RWPE1 (cell line): ENCODE measurements at regions not wholly inside any gene's neighbourhood (a gene's known extent, or its start where the extent isn't known, plus 50 kb on each side); places are given as distances from the start of the nearest gene placed in this dataset.

ENCODE experiments used
- CTCF ChIA-PET: fragments of 350-600 bp; sonication (Branson Sonifier 250); formaldehyde crosslinking; extraction: SDS; loops from one replicate; lab custom pipeline; 2021; lab: Yijun Ruan, JAX
- POLR2A ChIA-PET: fragments of 400-600 bp; formaldehyde crosslinking; extraction: SDS; loops from one replicate; lab custom pipeline; 2020; ENCODE audit warnings: antibody characterized with exemption; ENCODE audit not compliant: low non-redundant PET; lab: Yijun Ruan, JAX
- DNase-seq: peaks from one replicate; pipeline ENCODE4 v3.0.0; 2012; ENCODE audit warnings: low spot score
- H3K27ac ChIP-seq: fragments of 450-650 bp; 2 replicates; pipeline ENCODE4 v1.5.1; 2017
- CTCF ChIP-seq: fragments of 450-650 bp; conservative IDR thresholded peaks from 2 replicates; pipeline ENCODE4 v1.5.1; 2017; ENCODE audit warnings: low read depth, mild to moderate bottlenecking

GRCh38 chr1:106962591-106962990 lies 93.9 kb upstream of the PRMT6 start:
- TF ChIP-seq CTCF, result no peak
- DNase-seq, result no peak
- ChIA-PET CTCF (no interaction called here), POLR2A (no interaction called here)
- H3K27ac ChIP-seq, result no peak overlapping the region

DNA sequence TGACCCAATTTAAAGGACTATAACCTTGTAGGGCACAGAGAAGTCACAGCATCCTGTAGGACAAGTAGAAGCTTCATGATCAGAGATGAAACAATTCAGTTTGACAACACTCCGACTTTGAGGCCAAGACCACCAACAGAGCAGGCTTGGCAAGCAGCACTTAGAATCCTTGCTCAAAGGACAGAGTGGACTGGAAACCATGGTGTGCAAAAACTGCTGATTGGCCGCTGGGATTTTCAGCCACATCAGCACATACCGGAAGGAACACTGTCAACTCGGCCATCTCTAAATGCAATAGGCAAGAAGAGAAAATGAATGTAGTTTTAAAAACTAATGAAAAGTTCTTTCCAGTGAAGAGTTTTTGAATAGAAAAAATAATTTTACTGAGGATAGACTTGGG lies 92.0 kb upstream of the PRMT6 start:
- DNase-seq, result no peak
- H3K27ac ChIP-seq, result no peak overlapping the region
- TF ChIP-seq CTCF, result no peak
- ChIA-PET POLR2A (no interaction called here), CTCF (no interaction called here)

DNA sequence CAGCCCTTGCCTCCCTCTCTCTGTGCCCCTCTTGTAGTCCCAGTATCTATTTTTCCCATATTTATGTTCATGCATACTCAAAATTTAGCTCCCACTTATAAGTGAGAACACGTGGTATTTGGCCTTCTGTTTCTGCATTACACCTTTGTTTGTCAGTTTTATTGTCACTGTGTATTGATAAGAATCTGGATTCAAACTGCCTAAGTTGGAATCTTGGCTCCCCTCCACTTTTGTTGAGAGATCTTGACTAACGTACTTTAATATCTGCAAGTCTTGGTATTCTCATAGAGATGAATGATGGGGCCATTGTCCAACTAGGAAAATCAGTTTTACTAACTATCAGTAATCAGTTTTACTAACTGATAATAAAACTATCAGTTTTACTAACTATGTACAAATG lies 87.8 kb upstream of the PRMT6 start:
- POLR2A ChIA-PET, result no interaction called here
- no peak for TF ChIP-seq CTCF
- no peak for DNase-seq
- H3K27ac ChIP-seq, result no peak overlapping the region
- CTCF ChIA-PET, result no interaction called here

- no peak overlapping the region for H3K27ac ChIP-seq
- DNase-seq, result no peak
- ChIA-PET CTCF (no interaction called here), POLR2A (no interaction called here)
- TF ChIP-seq CTCF, result no peak
Measured at GRCh38 chr1:106969731-106970130, 86.7 kb upstream of the PRMT6 start.

GRCh38 chr1:106972074-106972473 lies 84.4 kb upstream of the PRMT6 start:
- ChIA-PET CTCF (no interaction called here), POLR2A (no interaction called here)
- TF ChIP-seq CTCF, result no peak
- H3K27ac ChIP-seq, result no peak overlapping the region
- no peak for DNase-seq

- no peak for DNase-seq
- H3K27ac ChIP-seq, result no peak overlapping the region
- POLR2A ChIA-PET, result no interaction called here
- CTCF ChIA-PET, result no interaction called here
- no peak for TF ChIP-seq CTCF
Measured at GRCh38 chr1:106975944-106976343, 80.5 kb upstream of the PRMT6 start.
